ENCODE measurements at regions not wholly inside any gene's neighbourhood (a gene's known extent, or its start where the extent isn't known, plus 50 kb on each side); places are given as distances from the start of the nearest gene placed in this dataset.

GRCh38 chr6:134537146-134537555 lies 219.2 kb upstream of the SGK1 start:
- H3K4me1 ChIP-seq: no peaks in the 10 kb centered on the region
- intact Hi-C loops (cut with DNase I; ENCODE audit: low total_unique reads): no loop called here
- H3K4me3 ChIP-seq: no peak overlapping the region
- no peaks in the 10 kb centered on the region for H3K36me3 ChIP-seq
- H3K27ac ChIP-seq: no peak overlapping the region
- no peaks in the 10 kb centered on the region for H3K9me3 ChIP-seq
- TF ChIP-seq, protein P1, sequence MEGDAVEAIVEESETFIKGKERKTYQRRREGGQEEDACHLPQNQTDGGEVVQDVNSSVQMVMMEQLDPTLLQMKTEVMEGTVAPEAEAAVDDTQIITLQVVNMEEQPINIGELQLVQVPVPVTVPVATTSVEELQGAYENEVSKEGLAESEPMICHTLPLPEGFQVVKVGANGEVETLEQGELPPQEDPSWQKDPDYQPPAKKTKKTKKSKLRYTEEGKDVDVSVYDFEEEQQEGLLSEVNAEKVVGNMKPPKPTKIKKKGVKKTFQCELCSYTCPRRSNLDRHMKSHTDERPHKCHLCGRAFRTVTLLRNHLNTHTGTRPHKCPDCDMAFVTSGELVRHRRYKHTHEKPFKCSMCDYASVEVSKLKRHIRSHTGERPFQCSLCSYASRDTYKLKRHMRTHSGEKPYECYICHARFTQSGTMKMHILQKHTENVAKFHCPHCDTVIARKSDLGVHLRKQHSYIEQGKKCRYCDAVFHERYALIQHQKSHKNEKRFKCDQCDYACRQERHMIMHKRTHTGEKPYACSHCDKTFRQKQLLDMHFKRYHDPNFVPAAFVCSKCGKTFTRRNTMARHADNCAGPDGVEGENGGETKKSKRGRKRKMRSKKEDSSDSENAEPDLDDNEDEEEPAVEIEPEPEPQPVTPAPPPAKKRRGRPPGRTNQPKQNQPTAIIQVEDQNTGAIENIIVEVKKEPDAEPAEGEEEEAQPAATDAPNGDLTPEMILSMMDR (IDR thresholded peaks at IDR 0.05): no peak
- 87 to 95% (median 88%) methylated on average over 2 of the region's 2 CpGs for WGBS, 5 donors
- H3K27me3 ChIP-seq: no peaks in the 10 kb centered on the region
- no peak for DNase-seq

DNA sequence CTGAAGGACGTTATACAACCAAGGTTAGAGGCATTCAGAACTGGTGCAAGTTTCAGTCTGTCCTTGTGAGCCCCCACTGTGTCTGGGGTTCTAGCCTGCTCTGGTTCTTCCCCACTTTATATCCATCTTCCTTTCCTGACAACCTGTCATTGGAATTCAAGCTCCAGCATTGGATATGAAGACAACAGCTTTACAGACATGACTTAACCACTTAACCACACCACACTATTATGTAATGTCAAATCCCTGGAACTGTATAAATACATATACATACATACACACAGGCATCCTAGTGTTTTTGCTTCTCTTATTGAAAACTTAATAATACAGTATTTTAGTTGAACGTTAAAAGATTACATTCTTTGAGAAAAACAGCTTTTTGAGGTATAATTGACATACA lies 217.9 kb upstream of the SGK1 start:
- Histone ChIP-seq H3K27ac (no peak overlapping the region), H3K9me3 (no peaks in the 10 kb centered on the region), H3K36me3 (no peaks in the 10 kb centered on the region), H3K4me1 (no peaks in the 10 kb centered on the region), H3K27me3 (no peaks in the 10 kb centered on the region), H3K4me3 (no peak overlapping the region)
- no peak for DNase-seq
- 63 to 79% (median 78%) methylated on average over 2 of the region's 2 CpGs for WGBS, 5 donors
- TF ChIP-seq POLR2AphosphoS5 (IDR thresholded peaks at IDR 0.05) (no peak), POLR2A (IDR thresholded peaks at IDR 0.05) (no peak), EP300 (IDR thresholded peaks at IDR 0.05) (no peak)
- TF ChIP-seq, protein P1 (IDR thresholded peaks at IDR 0.05): no peak
- intact Hi-C loops (cut with DNase I; ENCODE audit: low total_unique reads): no loop called here

GRCh38 chr6:134534708-134535149 lies 216.8 kb upstream of the SGK1 start:
- intact Hi-C loops (cut with DNase I; ENCODE audit: low total_unique reads): no loop called here
- Histone ChIP-seq H3K27me3 (no peaks in the 10 kb centered on the region), H3K36me3 (no peaks in the 10 kb centered on the region), H3K4me3 (no peak overlapping the region), H3K4me1 (no peaks in the 10 kb centered on the region), H3K27ac (peak overlapping the region in 1 of 5 donors; percentile 3), H3K9me3 (no peaks in the 10 kb centered on the region)
- 60 to 98% (median 87%) methylated on average over 2 of the region's 2 CpGs for WGBS, 5 donors
- TF ChIP-seq POLR2A (IDR thresholded peaks at IDR 0.05) (no peak), POLR2AphosphoS5 (IDR thresholded peaks at IDR 0.05) (no peak), EP300 (IDR thresholded peaks at IDR 0.05) (no peak)
- TF ChIP-seq, protein P1 (IDR thresholded peaks at IDR 0.05): no peak
- no peak for DNase-seq

- TF ChIP-seq POLR2AphosphoS5 (IDR thresholded peaks at IDR 0.05) (no peak), POLR2A (IDR thresholded peaks at IDR 0.05) (no peak), EP300 (IDR thresholded peaks at IDR 0.05) (no peak)
- 91 to 99% (median 94%) methylated on average over 3 of the region's 3 CpGs for WGBS, 5 donors
- Histone ChIP-seq H3K9me3 (no peaks in the 10 kb centered on the region), H3K27ac (no peak overlapping the region), H3K4me3 (no peak overlapping the region), H3K36me3 (no peaks in the 10 kb centered on the region), H3K27me3 (no peaks in the 10 kb centered on the region), H3K4me1 (no peaks in the 10 kb centered on the region)
- no peak for DNase-seq
- intact Hi-C loops (cut with DNase I; ENCODE audit: low total_unique reads): no loop called here
These were observed 216.1 kb upstream of the SGK1 start for GRCh38 chr6:134533991-134534390.

DNA sequence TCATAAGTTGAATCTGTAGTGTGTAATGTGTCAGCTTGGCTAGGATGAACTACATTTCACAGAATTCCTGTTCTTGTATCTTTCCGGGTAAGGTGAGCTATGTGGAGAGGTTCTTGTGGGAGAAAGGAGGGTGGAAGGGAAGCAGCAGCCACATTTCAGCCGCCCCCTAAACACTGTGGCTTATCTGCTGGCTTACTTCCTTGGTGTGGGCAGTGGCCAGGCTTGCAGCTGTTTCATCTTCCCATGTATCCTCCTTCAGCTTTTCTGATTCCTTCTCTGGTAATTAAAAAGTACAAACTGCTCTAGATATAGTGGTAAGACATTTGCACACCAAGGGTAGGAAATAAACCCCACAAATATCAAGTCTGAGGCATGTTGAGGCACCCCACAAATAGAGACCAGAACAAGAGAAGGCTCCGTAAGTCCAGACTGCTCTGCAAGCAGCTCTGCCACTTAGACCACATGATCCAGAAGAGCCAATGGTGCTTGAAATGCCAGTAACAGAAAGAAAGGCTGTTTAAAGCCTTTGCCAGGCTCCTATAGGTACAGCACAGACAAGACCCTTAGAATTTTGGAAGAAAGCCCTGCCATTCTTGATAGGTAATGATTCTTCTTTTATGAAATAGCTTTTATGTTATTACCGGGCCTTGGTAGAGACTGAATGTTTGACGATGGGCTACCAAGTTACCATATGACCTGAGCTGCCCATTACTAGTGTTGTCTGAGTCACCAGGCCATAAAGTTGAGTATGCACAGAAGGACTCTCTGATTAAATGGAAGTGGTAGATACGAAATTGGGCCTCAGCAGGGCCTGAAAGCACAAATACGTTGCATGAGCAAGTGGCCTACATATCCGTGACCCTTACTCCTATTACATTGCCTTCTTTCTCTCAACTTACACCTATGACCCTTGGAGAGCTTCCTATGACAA lies 215.0 kb upstream of the SGK1 start:
- no peaks in the 10 kb centered on the region for H3K36me3 ChIP-seq
- H3K4me3 ChIP-seq: no peak overlapping the region
- no peak overlapping the region for H3K27ac ChIP-seq
- H3K27me3 ChIP-seq: no peaks in the 10 kb centered on the region
- no peaks in the 10 kb centered on the region for H3K4me1 ChIP-seq
- H3K9me3 ChIP-seq: no peaks in the 10 kb centered on the region
- no peak for DNase-seq
- WGBS, 5 donors: 87 to 94% (median 90%) methylated on average over 8 of the region's 8 CpGs
- intact Hi-C loops (cut with DNase I; ENCODE audit: low total_unique reads): no loop called here
- TF ChIP-seq EP300 (IDR thresholded peaks at IDR 0.05): no peak
- TF ChIP-seq, protein P1 (IDR thresholded peaks at IDR 0.05): no peak
- no peak for TF ChIP-seq POLR2AphosphoS5 (IDR thresholded peaks at IDR 0.05)
- no peak for TF ChIP-seq POLR2A (IDR thresholded peaks at IDR 0.05)
